ENCODE measurements at regions not wholly inside any gene's neighbourhood (a gene's known extent, or its start where the extent isn't known, plus 50 kb on each side); places are given as distances from the start of the nearest gene placed in this dataset.

- DNase-seq: no peak
These were observed 127.5 kb upstream of the CTAGE1 start for GRCh38 chr18:22545066-22545760.

- no peak for DNase-seq
These were observed 129.3 kb upstream of the CTAGE1 start for GRCh38 chr18:22546905-22547570.

GRCh38 chr18:22547807-22548561 is 130.3 kb upstream of the CTAGE1 start:
- DNase-seq: no peak

GRCh38 chr18:22549260-22549937 is 131.7 kb upstream of the CTAGE1 start:
- DNase-seq: no peak

GRCh38 chr18:22550366-22550765 is 132.7 kb upstream of the CTAGE1 start:
- DNase-seq: no peak

- DNase-seq: no peak
These were observed 133.1 kb upstream of the CTAGE1 start for GRCh38 chr18:22550861-22551260.

GRCh38 chr18:22551536-22552151 is 133.9 kb upstream of the CTAGE1 start:
- DNase-seq: no peak

GRCh38 chr18:22552254-22552653 is 134.5 kb upstream of the CTAGE1 start:
- DNase-seq: no peak

GRCh38 chr18:22552899-22553460 is 135.3 kb upstream of the CTAGE1 start:
- no peak for DNase-seq

GRCh38 chr18:22556222-22557167 is 138.8 kb upstream of the CTAGE1 start:
- DNase-seq: peak; percentile 51

GRCh38 chr18:22557168-22557941 is 139.6 kb upstream of the CTAGE1 start:
- no peak for DNase-seq

- DNase-seq: no peak
These were observed 141.2 kb upstream of the CTAGE1 start for GRCh38 chr18:22558945-22559385.

- DNase-seq: no peak
These were observed 141.9 kb upstream of the CTAGE1 start for GRCh38 chr18:22559414-22560274.

GRCh38 chr18:22560275-22560610 is 142.5 kb upstream of the CTAGE1 start:
- no peak for DNase-seq

- no peak for DNase-seq
These were observed 143.1 kb upstream of the CTAGE1 start for GRCh38 chr18:22560797-22561196.

- peak; percentile 59 for DNase-seq
These were observed 145.5 kb upstream of the CTAGE1 start for GRCh38 chr18:22563164-22563583.

GRCh38 chr18:22564036-22564435 is 146.3 kb upstream of the CTAGE1 start:
- DNase-seq: no peak

GRCh38 chr18:22566703-22567420 is 149.1 kb upstream of the CTAGE1 start:
- no peak for DNase-seq

- DNase-seq: no peak
These were observed 150.1 kb upstream of the CTAGE1 start for GRCh38 chr18:22567794-22568193.
